Liver (tissue), 3 donors: ENCODE measurements at regions not wholly inside any gene's neighbourhood (a gene's known extent, or its start where the extent isn't known, plus 50 kb on each side); places are given as distances from the start of the nearest gene placed in this dataset.

ENCODE experiments used
- ATF3 ChIP-seq: IDR thresholded peaks from 2 replicates; pipeline ENCODE4 v1.6.1; 2016; ENCODE audit warnings: antibody characterized with exemption
- CTCF ChIP-seq: fragments of 150-350 bp; IDR thresholded peaks from 2 replicates; pipeline ENCODE4 v1.5.1; 2017; ENCODE audit warnings: improper control_type of control experiment, low read depth, low read length; ENCODE audit not compliant: missing input control
- EGR1 ChIP-seq, 2 donors: IDR thresholded peaks; 2 replicates each; pipeline ENCODE4 v1.6.1; 2016 to 2018; ENCODE audit warnings: antibody characterized with exemption in 2 of 2, low read depth in 2 of 2
- FOXA1 ChIP-seq: IDR thresholded peaks from 2 replicates; pipeline ENCODE4 v1.6.1; 2016; ENCODE audit warnings: antibody characterized with exemption
- GABPA ChIP-seq, 2 donors: IDR thresholded peaks in 1 of 2; conservative IDR thresholded peaks in 1 of 2; 2 replicates each; pipeline ENCODE4 v1.6.1; 2016; ENCODE audit warnings: antibody characterized with exemption in 2 of 2, mild to moderate bottlenecking in 1 of 2, moderate library complexity in 1 of 2
- HNF4G ChIP-seq: IDR thresholded peaks from 2 replicates; pipeline ENCODE4 v1.6.1; 2016; ENCODE audit warnings: antibody characterized with exemption
- JUND ChIP-seq, 2 donors: IDR thresholded peaks; 2 replicates each; pipeline ENCODE4 v1.6.1; 2016; ENCODE audit warnings: antibody characterized with exemption in 2 of 2
- RAD21 ChIP-seq, 2 donors: IDR thresholded peaks; 2 replicates each; pipeline ENCODE4 v1.6.1; 2016; ENCODE audit warnings: antibody characterized with exemption in 2 of 2, mild to moderate bottlenecking in 2 of 2
- REST ChIP-seq: IDR thresholded peaks from 2 replicates; pipeline ENCODE4 v1.6.1; 2016; ENCODE audit warnings: antibody characterized with exemption, mild to moderate bottlenecking
- SP1 ChIP-seq: IDR thresholded peaks from 2 replicates; pipeline ENCODE4 v1.6.1; 2018; ENCODE audit warnings: antibody characterized with exemption, mild to moderate bottlenecking
- TAF1 ChIP-seq: conservative IDR thresholded peaks from 2 replicates; pipeline ENCODE4 v1.6.1; 2016; ENCODE audit warnings: antibody characterized with exemption, mild to moderate bottlenecking
- YY1 ChIP-seq: IDR thresholded peaks from 2 replicates; pipeline ENCODE4 v1.6.1; 2016; ENCODE audit warnings: antibody characterized with exemption, mild to moderate bottlenecking
- ZBTB33 ChIP-seq: IDR thresholded peaks from 2 replicates; pipeline ENCODE4 v1.6.1; 2016; ENCODE audit warnings: antibody characterized with exemption
- TF ChIP-seq, protein P1 (sequence below): IDR thresholded peaks from 2 replicates; pipeline ENCODE4 v1.6.1; 2016; ENCODE audit warnings: antibody characterized with exemption
- donor health status: healthy.
- donor health status: healthy.

- TF ChIP-seq CTCF (no peak), SP1 (no peak), REST (no peak), EGR1 (IDR thresholded peaks at IDR 0.05; ENCODE audit: low read depth in 2 of 2) (no peak), RAD21 (IDR thresholded peaks at IDR 0.05) (no peak), YY1 (no peak), TAF1 (no peak), ZBTB33 (no peak), JUND (IDR thresholded peaks at IDR 0.05) (no peak), ATF3 (no peak), HNF4G (no peak), GABPA (IDR thresholded peaks at IDR 0.05 in 1 of 2, conservative IDR thresholded peaks at IDR 0.05 in 1 of 2) (no peak), FOXA1 (no peak)
- TF ChIP-seq, protein P1, sequence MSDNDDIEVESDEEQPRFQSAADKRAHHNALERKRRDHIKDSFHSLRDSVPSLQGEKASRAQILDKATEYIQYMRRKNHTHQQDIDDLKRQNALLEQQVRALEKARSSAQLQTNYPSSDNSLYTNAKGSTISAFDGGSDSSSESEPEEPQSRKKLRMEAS, result no peak
These were observed 451.7 kb downstream of the TSHZ3 start for GRCh38 chr19:30897553-30897952.
